Endothelial cell of umbilical vein (primary cell): ENCODE measurements at regions not wholly inside any gene's neighbourhood (a gene's known extent, or its start where the extent isn't known, plus 50 kb on each side); places are given as distances from the start of the nearest gene placed in this dataset.

Experiments
- EZH2 ChIP-seq: IDR thresholded peaks from 2 replicates; pipeline ENCODE4 v1.6.1; 2012; ENCODE audit warnings: borderline replicate concordance, low read depth, mild to moderate bottlenecking, moderate library complexity, low read length, inconsistent platforms; ENCODE audit not compliant: severe bottlenecking
- JUN ChIP-seq: IDR thresholded peaks from 2 replicates; pipeline ENCODE4 v1.6.1; 2011; ENCODE audit warnings: borderline replicate concordance, low read depth; ENCODE audit not compliant: insufficient read length, insufficient read depth
- POLR2A ChIP-seq: IDR thresholded peaks from 2 replicates; pipeline ENCODE4 v1.6.1; 2012; ENCODE audit warnings: low read depth, mild to moderate bottlenecking, control low read depth, low read length
- POLR2AphosphoS5 ChIP-seq: IDR thresholded peaks from 2 replicates; pipeline ENCODE4 v1.6.1; 2012; ENCODE audit warnings: low read depth, mild to moderate bottlenecking, control low read depth, low read length, moderate library complexity; ENCODE audit not compliant: insufficient read depth
- TF ChIP-seq, protein P1 (sequence below), 2 donors: IDR thresholded peaks; 1 replicate in 1 of 2; 2 replicates in 1 of 2; pipeline ENCODE4 v1.5.1; 2011; ENCODE audit warnings: low read length in 2 of 2, mild to moderate bottlenecking in 2 of 2, moderate library complexity in 2 of 2, control low read depth in 1 of 2, inconsistent platforms in 1 of 2, low read depth in 1 of 2; ENCODE audit not compliant: insufficient read depth in 1 of 2; ENCODE audit errors: extremely low read depth in 1 of 2
- TF ChIP-seq, protein P2 (sequence below): IDR thresholded peaks from 2 replicates; pipeline ENCODE4 v1.6.1; 2011; ENCODE audit not compliant: insufficient read depth, insufficient read length

DNA sequence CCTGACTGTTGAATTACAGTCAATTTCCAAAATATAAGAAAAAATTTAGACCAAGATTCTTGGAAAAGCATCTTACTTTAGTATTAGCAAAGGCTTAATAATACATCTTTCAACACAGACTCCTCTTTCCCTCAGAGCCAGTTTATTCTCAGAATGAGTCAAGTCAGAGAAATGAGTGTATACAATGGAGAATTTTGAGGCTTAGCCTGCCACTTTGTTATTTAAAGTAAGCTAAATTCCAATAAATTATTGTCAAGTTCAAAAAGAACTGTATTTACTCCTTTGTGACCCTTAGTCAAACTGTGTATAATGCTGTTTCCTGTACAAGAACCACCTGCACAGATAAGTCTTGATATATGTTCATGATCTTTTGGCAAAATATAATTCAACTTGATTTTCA lies 428.5 kb upstream of the ITGA1 start:
- TF ChIP-seq JUN (no peak), POLR2A (no peak), POLR2AphosphoS5 (no peak), EZH2 (no peak)
- TF ChIP-seq, protein P1, sequence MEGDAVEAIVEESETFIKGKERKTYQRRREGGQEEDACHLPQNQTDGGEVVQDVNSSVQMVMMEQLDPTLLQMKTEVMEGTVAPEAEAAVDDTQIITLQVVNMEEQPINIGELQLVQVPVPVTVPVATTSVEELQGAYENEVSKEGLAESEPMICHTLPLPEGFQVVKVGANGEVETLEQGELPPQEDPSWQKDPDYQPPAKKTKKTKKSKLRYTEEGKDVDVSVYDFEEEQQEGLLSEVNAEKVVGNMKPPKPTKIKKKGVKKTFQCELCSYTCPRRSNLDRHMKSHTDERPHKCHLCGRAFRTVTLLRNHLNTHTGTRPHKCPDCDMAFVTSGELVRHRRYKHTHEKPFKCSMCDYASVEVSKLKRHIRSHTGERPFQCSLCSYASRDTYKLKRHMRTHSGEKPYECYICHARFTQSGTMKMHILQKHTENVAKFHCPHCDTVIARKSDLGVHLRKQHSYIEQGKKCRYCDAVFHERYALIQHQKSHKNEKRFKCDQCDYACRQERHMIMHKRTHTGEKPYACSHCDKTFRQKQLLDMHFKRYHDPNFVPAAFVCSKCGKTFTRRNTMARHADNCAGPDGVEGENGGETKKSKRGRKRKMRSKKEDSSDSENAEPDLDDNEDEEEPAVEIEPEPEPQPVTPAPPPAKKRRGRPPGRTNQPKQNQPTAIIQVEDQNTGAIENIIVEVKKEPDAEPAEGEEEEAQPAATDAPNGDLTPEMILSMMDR (IDR thresholded peaks at IDR 0.05; ENCODE audit: extremely low read depth in 1 of 2, insufficient read depth in 1 of 2, low read depth in 1 of 2, low read length in 2 of 2), result no peak
- TF ChIP-seq, protein P2, sequence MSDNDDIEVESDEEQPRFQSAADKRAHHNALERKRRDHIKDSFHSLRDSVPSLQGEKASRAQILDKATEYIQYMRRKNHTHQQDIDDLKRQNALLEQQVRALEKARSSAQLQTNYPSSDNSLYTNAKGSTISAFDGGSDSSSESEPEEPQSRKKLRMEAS, result no peak
